ENCODE measurements at regions not wholly inside any gene's neighbourhood (a gene's known extent, or its start where the extent isn't known, plus 50 kb on each side); places are given as distances from the start of the nearest gene placed in this dataset.
"Not testable (repeated sequence)": the region's sequence is repeated elsewhere in the genome, so short reads cannot be mapped to it uniquely, and the experiment has no call there.

DNA sequence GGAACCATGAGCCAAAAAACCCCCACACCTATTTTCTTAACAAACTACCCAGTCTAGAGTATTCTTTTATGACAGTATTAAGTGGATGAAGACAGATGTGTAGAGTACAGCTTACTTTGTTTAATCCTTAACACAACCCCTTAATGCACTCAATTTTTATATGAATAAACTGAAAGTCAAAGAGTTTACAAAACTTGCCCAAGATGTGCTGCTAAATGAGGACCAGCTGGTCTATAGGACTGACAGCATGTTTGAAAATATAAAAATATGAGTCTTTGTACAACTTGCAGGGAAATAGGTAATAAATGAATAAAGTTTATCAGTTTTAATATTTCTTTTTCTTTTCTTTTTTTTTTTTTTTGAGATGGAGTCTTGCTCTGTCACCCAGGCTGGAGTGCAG lies 102.3 kb downstream of the ZFY start:
- Mint-ChIP-seq H3K9me3 (no peaks in the 10 kb centered on the region), H3K4me3 (no peak overlapping the region), H3K4me1 (peaks cover 80% of the 10 kb centered on the region), H3K27ac (ENCODE audit: low read depth) (peak overlapping the region; percentile 56), H3K27me3 (no peaks in the 10 kb centered on the region), H3K36me3 (ENCODE audit: insufficient read depth) (peaks cover 4% of the 10 kb centered on the region)
- DNase-seq (ENCODE audit: low spot score in 2 of 2) (no peak), ATAC-seq (replicated peaks; ENCODE audit: extremely low read depth, poor library complexity, severe bottlenecking) (no peak)

DNA sequence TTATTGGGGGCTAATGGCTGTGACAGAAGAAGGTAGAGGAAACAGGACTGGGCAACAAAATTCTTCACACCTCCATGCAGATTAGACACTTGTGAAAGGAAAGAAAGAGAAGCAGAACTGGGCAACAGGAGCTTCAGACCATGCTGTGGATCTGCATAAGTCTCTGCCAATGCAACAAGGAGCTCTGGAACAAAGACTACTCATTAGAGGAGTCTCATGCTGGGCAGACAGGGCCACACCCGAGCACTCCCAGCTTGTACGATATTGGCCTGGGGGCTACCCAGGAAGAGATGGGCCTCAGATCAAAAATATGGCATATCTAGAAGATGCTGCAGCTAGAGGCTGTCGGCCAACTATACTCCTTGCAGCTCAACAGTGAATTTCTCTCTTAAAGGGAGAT lies 105.2 kb downstream of the ZFY start:
- H3K27me3 Mint-ChIP-seq, result no peaks in the 10 kb centered on the region
- DNase-seq (ENCODE audit: low spot score in 2 of 2) (no peak), ATAC-seq (replicated peaks; ENCODE audit: extremely low read depth, poor library complexity, severe bottlenecking) (no peak)
- no peaks in the 10 kb centered on the region for H3K9me3 Mint-ChIP-seq
- no peak overlapping the region for H3K27ac Mint-ChIP-seq (ENCODE audit: low read depth)
- H3K4me1 Mint-ChIP-seq, result peaks cover 67% of the 10 kb centered on the region
- no peak overlapping the region for H3K4me3 Mint-ChIP-seq
- peaks cover 3% of the 10 kb centered on the region for H3K36me3 Mint-ChIP-seq (ENCODE audit: insufficient read depth)

DNA sequence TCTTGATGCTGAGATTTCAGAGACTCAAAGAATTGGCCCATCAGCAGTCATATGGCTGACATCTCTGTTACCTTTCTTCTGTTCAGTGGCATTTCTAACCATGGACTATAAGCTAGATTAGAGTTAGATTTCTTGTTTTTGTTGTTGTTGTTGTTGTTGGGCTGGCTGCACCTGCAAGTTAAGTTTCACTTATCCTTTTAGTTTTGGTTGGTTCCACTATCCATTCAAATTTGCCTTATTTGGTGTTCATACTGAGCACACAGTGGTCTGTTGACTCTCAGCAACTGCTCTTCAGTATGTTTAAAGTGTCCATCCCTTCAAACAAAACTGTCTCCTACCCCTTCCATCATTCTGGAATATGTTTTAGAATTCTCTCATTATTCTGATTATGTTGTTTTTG lies 106.8 kb downstream of the ZFY start:
- peaks cover 66% of the 10 kb centered on the region for H3K4me1 Mint-ChIP-seq
- peaks cover 3% of the 10 kb centered on the region for H3K36me3 Mint-ChIP-seq (ENCODE audit: insufficient read depth)
- no peak for ATAC-seq (replicated peaks; ENCODE audit: extremely low read depth, poor library complexity, severe bottlenecking)

DNA sequence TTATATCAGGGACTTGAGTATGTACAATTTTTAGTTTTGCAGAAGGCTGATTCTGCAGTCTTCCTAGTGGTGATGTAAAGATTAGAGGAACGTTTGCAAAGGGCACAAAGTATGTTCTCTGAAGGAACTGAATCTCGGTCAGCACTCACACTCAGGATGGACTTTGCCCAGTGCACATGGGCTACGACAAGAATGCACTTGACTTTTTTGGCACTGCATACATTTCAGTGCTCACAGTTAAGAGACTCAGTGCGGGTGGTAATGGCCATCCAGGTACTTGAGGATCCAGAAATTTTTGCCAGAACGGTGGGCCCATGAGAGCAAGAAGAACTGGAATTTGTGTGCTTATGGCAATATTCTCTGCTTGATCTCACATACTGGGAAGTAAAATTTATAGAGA lies 107.7 kb downstream of the ZFY start:
- Mint-ChIP-seq H3K4me1 (peaks cover 71% of the 10 kb centered on the region), H3K36me3 (ENCODE audit: insufficient read depth) (no peaks in the 10 kb centered on the region)
- DNase-seq (ENCODE audit: low spot score in 2 of 2), result no peak

More for the DNA sequence above, 106.8 kb downstream of the ZFY start:
- Mint-ChIP-seq H3K27me3 (no peaks in the 10 kb centered on the region), H3K9me3 (no peaks in the 10 kb centered on the region), H3K27ac (ENCODE audit: low read depth) (no peak overlapping the region), H3K4me3 (no peak overlapping the region)
- DNase-seq (ENCODE audit: low spot score in 2 of 2), result no peak

DNA sequence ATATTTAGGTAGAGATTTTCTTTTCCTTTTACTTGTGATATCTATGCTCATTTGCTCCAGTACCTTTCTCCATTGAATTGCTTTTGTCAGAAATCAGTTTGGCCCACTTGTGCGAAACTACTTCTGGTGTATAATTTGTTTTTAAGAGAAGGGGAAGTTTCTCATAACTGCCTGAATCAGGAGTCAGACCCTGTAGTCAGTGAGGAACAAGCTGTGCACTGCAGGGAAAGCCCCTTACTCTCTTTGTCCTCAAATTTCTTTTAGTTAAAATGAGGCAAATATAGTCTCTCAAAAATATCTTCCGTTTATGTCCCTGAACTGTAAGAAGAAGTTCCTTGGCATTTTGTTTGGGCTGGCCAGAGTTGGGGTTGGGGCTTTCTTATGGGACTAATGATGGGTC lies 109.9 kb downstream of the ZFY start:
- DNase-seq (ENCODE audit: low spot score in 2 of 2) (no peak), ATAC-seq (replicated peaks; ENCODE audit: extremely low read depth, poor library complexity, severe bottlenecking) (no peak)
- peaks cover 74% of the 10 kb centered on the region for H3K4me1 Mint-ChIP-seq
- H3K4me3 Mint-ChIP-seq, result no peak overlapping the region
- no peak overlapping the region for H3K27ac Mint-ChIP-seq (ENCODE audit: low read depth)
- no peaks in the 10 kb centered on the region for H3K9me3 Mint-ChIP-seq
- no peaks in the 10 kb centered on the region for H3K36me3 Mint-ChIP-seq (ENCODE audit: insufficient read depth)
- no peaks in the 10 kb centered on the region for H3K27me3 Mint-ChIP-seq

More for the DNA sequence above, 107.7 kb downstream of the ZFY start:
- no peaks in the 10 kb centered on the region for H3K27me3 Mint-ChIP-seq
- no peak overlapping the region for H3K4me3 Mint-ChIP-seq
- no peak overlapping the region for H3K27ac Mint-ChIP-seq (ENCODE audit: low read depth)
- ATAC-seq (replicated peaks; ENCODE audit: extremely low read depth, poor library complexity, severe bottlenecking), result no peak
- no peaks in the 10 kb centered on the region for H3K9me3 Mint-ChIP-seq

DNA sequence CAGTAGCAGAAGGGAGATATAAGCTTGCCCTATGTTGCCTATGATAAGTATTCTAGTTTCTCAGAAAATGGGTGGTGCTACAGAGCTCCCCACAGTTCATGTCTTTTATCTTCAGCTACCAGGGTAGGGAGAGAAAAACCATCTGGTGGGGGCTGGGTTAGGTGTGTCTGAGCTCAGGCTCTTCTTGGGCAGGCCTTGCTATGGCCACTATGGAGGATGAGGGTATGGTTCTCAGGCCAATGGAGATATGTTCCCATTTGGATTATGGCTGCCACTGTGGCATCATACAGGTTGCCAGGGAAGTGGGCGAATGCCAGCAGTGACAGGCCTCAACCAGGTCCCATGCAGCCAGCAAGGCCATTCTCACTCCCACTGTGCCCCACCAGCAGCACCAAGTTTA lies 120.3 kb downstream of the ZFY start:
- peaks cover 10% of the 10 kb centered on the region for H3K4me1 Mint-ChIP-seq
- not testable (repeated sequence) for H3K36me3 Mint-ChIP-seq (ENCODE audit: insufficient read depth); H3K27ac Mint-ChIP-seq (ENCODE audit: low read depth); ATAC-seq (replicated peaks; ENCODE audit: extremely low read depth, poor library complexity, severe bottlenecking); H3K9me3 Mint-ChIP-seq; DNase-seq (ENCODE audit: low spot score in 2 of 2); H3K27me3 Mint-ChIP-seq; H3K4me3 Mint-ChIP-seq

DNA sequence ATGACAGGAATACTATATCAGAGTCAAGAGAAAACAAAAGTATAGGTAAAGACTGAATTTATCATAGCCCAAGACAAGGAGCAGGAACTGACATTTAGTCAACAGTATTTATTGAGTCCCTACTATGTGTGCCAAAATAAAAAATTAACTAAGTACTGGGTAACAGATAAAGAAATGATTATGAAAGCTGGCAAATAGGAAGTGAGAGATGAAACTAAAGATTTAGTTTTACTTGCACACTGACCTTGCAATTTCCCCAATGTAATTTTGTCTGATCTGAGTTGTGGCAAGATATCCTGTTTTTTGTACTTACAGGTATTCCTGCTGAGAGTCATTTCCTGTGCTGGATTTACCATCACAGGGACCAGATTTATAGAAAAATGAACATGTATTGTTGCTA lies 123.2 kb downstream of the ZFY start:
- not testable (repeated sequence) for H3K4me1 Mint-ChIP-seq; H3K4me3 Mint-ChIP-seq; H3K27ac Mint-ChIP-seq (ENCODE audit: low read depth); H3K36me3 Mint-ChIP-seq (ENCODE audit: insufficient read depth); ATAC-seq (replicated peaks; ENCODE audit: extremely low read depth, poor library complexity, severe bottlenecking); H3K9me3 Mint-ChIP-seq; DNase-seq (ENCODE audit: low spot score in 2 of 2); H3K27me3 Mint-ChIP-seq

DNA sequence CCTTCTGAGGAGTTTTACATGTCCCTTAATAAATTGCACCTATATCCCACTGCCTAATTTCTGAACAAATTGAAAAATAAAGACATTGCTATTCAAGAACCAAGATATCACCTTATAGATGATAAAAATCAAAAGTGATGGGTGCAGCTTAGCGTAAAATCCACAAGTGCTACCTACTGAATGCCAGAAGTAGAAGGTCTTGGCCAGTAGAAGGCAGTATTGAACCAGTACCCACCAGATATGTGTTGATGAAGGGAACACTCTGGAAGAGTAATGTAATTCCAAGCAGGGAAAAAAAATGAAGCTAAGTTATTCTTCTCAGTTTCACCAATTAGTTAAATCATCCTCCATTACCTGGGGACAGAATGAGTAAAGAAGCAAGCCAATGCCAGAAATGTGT lies 125.5 kb downstream of the ZFY start:
- not testable (repeated sequence) for DNase-seq (ENCODE audit: low spot score in 2 of 2); H3K4me3 Mint-ChIP-seq; ATAC-seq (replicated peaks; ENCODE audit: extremely low read depth, poor library complexity, severe bottlenecking); H3K36me3 Mint-ChIP-seq (ENCODE audit: insufficient read depth); H3K9me3 Mint-ChIP-seq; H3K4me1 Mint-ChIP-seq; H3K27me3 Mint-ChIP-seq; H3K27ac Mint-ChIP-seq (ENCODE audit: low read depth)

DNA sequence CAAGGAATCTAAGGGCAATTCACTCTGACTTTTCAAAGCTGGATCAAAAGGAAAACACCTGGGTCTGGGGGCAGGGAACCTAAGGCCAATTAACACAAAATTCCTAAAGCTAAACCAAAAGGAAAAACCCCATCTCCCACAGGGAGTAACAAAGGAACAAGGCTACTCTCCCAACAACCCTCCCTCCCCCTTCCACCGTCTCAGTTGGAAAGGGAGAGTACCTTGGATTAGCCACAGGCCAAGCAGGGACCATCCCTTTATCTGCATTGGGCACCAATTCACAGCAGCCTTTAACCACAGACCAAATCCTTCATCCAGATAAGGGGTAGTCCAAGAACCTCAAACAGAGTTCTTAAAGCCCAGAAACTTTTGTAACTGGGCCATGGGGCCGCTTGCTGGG lies 153.0 kb downstream of the ZFY start:
- not testable (repeated sequence) for DNase-seq (ENCODE audit: low spot score in 2 of 2); H3K27me3 Mint-ChIP-seq; H3K27ac Mint-ChIP-seq (ENCODE audit: low read depth); ATAC-seq (replicated peaks; ENCODE audit: extremely low read depth, poor library complexity, severe bottlenecking); H3K9me3 Mint-ChIP-seq; H3K4me3 Mint-ChIP-seq; H3K36me3 Mint-ChIP-seq (ENCODE audit: insufficient read depth)
- H3K4me1 Mint-ChIP-seq, result peaks cover 11% of the 10 kb centered on the region

DNA sequence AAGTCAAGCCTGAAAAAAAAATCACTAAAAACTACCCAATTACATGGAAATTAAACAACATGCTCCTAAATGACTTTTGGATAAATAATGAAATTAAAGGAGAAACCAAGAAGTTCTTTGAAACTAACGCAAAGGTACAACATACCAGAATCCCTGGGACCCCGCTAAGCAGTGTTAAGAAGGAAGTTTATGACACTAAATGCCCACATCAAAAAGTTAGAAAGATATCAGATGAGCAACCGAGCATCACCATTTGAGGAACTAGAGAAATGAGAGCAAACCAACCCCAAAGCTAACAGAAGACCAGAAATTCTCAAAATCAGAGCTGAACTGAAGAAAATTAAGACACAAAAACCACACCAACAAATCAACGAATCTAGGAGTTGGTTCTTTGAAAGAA lies 173.5 kb downstream of the ZFY start:
- DNase-seq (ENCODE audit: low spot score in 2 of 2); H3K4me1 Mint-ChIP-seq; H3K4me3 Mint-ChIP-seq; H3K27ac Mint-ChIP-seq (ENCODE audit: low read depth); H3K27me3 Mint-ChIP-seq; ATAC-seq (replicated peaks; ENCODE audit: extremely low read depth, poor library complexity, severe bottlenecking); H3K9me3 Mint-ChIP-seq; H3K36me3 Mint-ChIP-seq (ENCODE audit: insufficient read depth): not testable (repeated sequence)

DNA sequence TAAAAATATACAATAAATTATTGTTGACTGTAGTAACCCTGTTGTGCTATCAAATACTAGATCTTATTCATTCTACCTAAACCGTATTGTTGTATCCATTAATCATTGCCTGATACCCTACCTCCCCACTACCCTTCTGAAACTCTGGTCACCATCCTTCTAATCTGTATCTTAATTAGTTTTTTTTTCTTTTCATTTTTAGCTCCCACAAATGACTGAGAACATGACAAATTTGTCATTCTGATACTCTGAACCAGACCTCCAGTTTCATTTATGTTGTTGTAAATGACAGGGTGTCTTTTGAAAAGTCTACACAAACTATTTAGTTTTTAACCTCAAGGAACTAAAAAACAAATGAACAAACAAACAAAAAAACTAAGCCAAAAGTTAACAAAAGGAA lies 185.1 kb downstream of the ZFY start:
- not testable (repeated sequence) for H3K27me3 Mint-ChIP-seq; H3K4me1 Mint-ChIP-seq; DNase-seq (ENCODE audit: low spot score in 2 of 2); H3K9me3 Mint-ChIP-seq; H3K27ac Mint-ChIP-seq (ENCODE audit: low read depth); H3K4me3 Mint-ChIP-seq; H3K36me3 Mint-ChIP-seq (ENCODE audit: insufficient read depth); ATAC-seq (replicated peaks; ENCODE audit: extremely low read depth, poor library complexity, severe bottlenecking)

DNA sequence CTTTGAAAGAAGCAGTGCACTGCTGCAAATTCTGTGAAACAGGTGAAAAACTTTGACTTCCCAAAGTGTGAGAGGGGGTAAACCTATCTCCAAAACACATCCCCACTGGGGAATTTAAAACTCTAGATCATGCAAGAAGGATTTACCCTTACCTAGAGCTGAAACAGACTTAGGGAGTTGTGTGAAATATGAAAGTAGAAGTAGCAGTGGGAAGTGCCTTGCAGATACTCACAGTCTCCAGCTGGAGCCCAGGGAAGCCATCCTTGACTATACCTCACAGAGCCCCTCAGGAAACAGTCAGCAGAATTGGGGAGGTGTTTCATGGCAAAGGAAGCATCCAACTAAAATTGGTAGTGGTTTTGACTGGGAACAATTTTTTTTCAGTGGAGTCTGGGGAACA lies 185.5 kb downstream of the ZFY start:
- H3K27ac Mint-ChIP-seq (ENCODE audit: low read depth); H3K27me3 Mint-ChIP-seq; DNase-seq (ENCODE audit: low spot score in 2 of 2); H3K36me3 Mint-ChIP-seq (ENCODE audit: insufficient read depth); H3K4me1 Mint-ChIP-seq; ATAC-seq (replicated peaks; ENCODE audit: extremely low read depth, poor library complexity, severe bottlenecking); H3K9me3 Mint-ChIP-seq; H3K4me3 Mint-ChIP-seq: not testable (repeated sequence)

DNA sequence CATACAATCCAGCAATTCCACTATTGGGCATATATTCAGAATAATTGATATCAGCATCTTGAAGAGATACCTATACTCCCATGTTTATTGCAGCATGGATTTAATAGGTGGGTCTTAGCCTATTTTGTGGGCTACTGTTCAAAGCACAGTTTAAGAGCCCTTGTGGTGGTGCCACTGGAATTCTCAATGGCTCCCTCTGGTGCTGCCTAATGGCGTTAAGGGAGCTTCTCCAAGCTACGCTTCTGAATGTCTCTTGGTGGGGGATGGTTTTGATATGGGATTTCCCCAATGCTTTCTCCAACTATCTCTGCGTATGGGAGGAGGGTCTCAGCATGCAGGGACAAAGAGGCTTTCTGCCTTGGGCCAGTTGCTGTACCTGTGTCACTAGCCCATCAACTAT lies 188.3 kb downstream of the ZFY start:
- H3K27ac Mint-ChIP-seq (ENCODE audit: low read depth); ATAC-seq (replicated peaks; ENCODE audit: extremely low read depth, poor library complexity, severe bottlenecking); H3K4me3 Mint-ChIP-seq; H3K9me3 Mint-ChIP-seq; H3K4me1 Mint-ChIP-seq; H3K36me3 Mint-ChIP-seq (ENCODE audit: insufficient read depth); DNase-seq (ENCODE audit: low spot score in 2 of 2); H3K27me3 Mint-ChIP-seq: not testable (repeated sequence)

DNA sequence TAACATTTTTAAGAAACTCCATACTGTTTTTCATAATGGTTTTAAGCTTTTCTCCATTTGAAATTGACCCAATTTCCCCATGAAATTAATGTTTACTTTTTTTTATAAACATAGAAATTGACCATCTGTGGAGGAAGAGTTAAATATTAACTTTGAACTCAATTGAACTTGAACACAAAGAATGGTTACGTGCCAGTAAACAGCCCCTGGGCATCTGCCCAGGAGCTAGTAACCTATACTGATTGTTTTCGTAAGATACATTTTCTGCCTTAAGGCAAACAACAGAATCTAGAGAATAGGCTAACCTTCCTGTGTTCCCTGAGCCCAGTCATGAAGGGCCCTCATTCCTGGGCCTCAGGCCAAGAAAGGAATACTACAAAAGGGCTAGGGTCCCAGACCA lies 235.9 kb downstream of the ZFY start:
- H3K4me1 Mint-ChIP-seq; DNase-seq (ENCODE audit: low spot score in 2 of 2); H3K36me3 Mint-ChIP-seq (ENCODE audit: insufficient read depth); H3K4me3 Mint-ChIP-seq; H3K27ac Mint-ChIP-seq (ENCODE audit: low read depth); H3K27me3 Mint-ChIP-seq; H3K9me3 Mint-ChIP-seq; ATAC-seq (replicated peaks; ENCODE audit: extremely low read depth, poor library complexity, severe bottlenecking): not testable (repeated sequence)

All from central memory CD8-positive, alpha-beta T cell (primary cell).